ENCODE measurements at regions not wholly inside any gene's neighbourhood (a gene's known extent, or its start where the extent isn't known, plus 50 kb on each side); places are given as distances from the start of the nearest gene placed in this dataset.

GRCh38 chr20:29296256-29297230 lies 1960.9 kb upstream of the DEFB115 start:
- ATAC-seq (no peak), DNase-seq (ENCODE audit: low read depth, low spot score) (no peak)
- Histone ChIP-seq H3K4me3 (ENCODE audit: low read depth in 2 of 2, low read length in 2 of 2) (no peak overlapping the region), H3K27me3 (ENCODE audit: control insufficient read depth, insufficient read depth, low read length) (no peaks in the 10 kb centered on the region), H3K36me3 (ENCODE audit: control insufficient read depth, insufficient read depth, low read length) (no peaks in the 10 kb centered on the region), H3K4me1 (ENCODE audit: control insufficient read depth, insufficient read depth, low read length) (no peaks in the 10 kb centered on the region), H3K9me3 (ENCODE audit: control insufficient read depth, insufficient read depth, low read depth, low read length) (no peaks in the 10 kb centered on the region), H3K27ac (ENCODE audit: low read length) (no peak overlapping the region)
- POLR2A ChIA-PET: no interaction called here
- no TSS peak for BruUV-seq (replicated peaks)
- TF ChIP-seq SIN3A (IDR thresholded peaks at IDR 0.05; ENCODE audit: borderline replicate concordance, insufficient read depth, low read depth, low read length): no peak
- TF ChIP-seq REST (IDR thresholded peaks at IDR 0.05; ENCODE audit: insufficient read depth in 1 of 2, low read depth in 2 of 2, low read length in 1 of 2): no peak
- TF ChIP-seq TCF7L2 (IDR thresholded peaks at IDR 0.05; ENCODE audit: low read depth, low read length): no peak
- TF ChIP-seq CTCF (IDR thresholded peaks at IDR 0.05): no peak
- intact Hi-C loops (cut with micrococcal nuclease; ENCODE audit: unreplicated experiment): no loop called here
- in situ Hi-C loops (cut with HindIII; ENCODE audit: low pct_unique_long_range_greater_than_20kb, low sequenced_read_pairs): no loop called here
- CTCF ChIA-PET: no interaction called here

- TF ChIP-seq SIN3A (IDR thresholded peaks at IDR 0.05; ENCODE audit: borderline replicate concordance, insufficient read depth, low read depth, low read length): no peak
- TF ChIP-seq CTCF (IDR thresholded peaks at IDR 0.05): no peak
- TF ChIP-seq REST (IDR thresholded peaks at IDR 0.05; ENCODE audit: insufficient read depth in 1 of 2, low read depth in 2 of 2, low read length in 1 of 2): no peak
- TF ChIP-seq POLR2AphosphoS5 (IDR thresholded peaks at IDR 0.05; ENCODE audit: low read depth, low read length): no peak
- TF ChIP-seq TCF7L2 (IDR thresholded peaks at IDR 0.05; ENCODE audit: low read depth, low read length): no peak
- Histone ChIP-seq H3K4me3 (ENCODE audit: low read depth in 2 of 2, low read length in 2 of 2) (no peak overlapping the region), H3K9me3 (ENCODE audit: control insufficient read depth, insufficient read depth, low read depth, low read length) (no peaks in the 10 kb centered on the region), H3K27me3 (ENCODE audit: control insufficient read depth, insufficient read depth, low read length) (no peaks in the 10 kb centered on the region), H3K36me3 (ENCODE audit: control insufficient read depth, insufficient read depth, low read length) (no peaks in the 10 kb centered on the region), H3K27ac (ENCODE audit: low read length) (no peak overlapping the region), H3K4me1 (ENCODE audit: control insufficient read depth, insufficient read depth, low read length) (no peaks in the 10 kb centered on the region)
- ChIA-PET POLR2A (no interaction called here), CTCF (no interaction called here)
- BruUV-seq (replicated peaks): no TSS peak
- intact Hi-C loops (cut with micrococcal nuclease; ENCODE audit: unreplicated experiment): no loop called here
- DNase-seq (ENCODE audit: low read depth, low spot score): no peak
- in situ Hi-C loops (cut with HindIII; ENCODE audit: low pct_unique_long_range_greater_than_20kb, low sequenced_read_pairs): no loop called here
- no peak for ATAC-seq
Observed at GRCh38 chr20:29297411-29298270, 1959.8 kb upstream of the DEFB115 start.
